Endothelial cell of hepatic sinusoid (primary cell): ENCODE measurements at regions not wholly inside any gene's neighbourhood (a gene's known extent, or its start where the extent isn't known, plus 50 kb on each side); places are given as distances from the start of the nearest gene placed in this dataset.

ENCODE experiments used
- in situ Hi-C: cut with HindIII; loops from 2 replicates; pipeline ENCODE4 v1.10.0; 2017; ENCODE audit warnings: low sequenced_read_pairs

- in situ Hi-C loops = no loop called here
These were observed 283.0 kb upstream of the RTL1 start for GRCh38 chr14:101186544-101186943.

GRCh38 chr14:101186992-101187815 lies 283.7 kb upstream of the RTL1 start:
- in situ Hi-C loops = no loop called here

GRCh38 chr14:101187816-101188570 lies 284.5 kb upstream of the RTL1 start:
- in situ Hi-C loops = no loop called here

- in situ Hi-C loops = no loop called here
These were observed 285.0 kb upstream of the RTL1 start for GRCh38 chr14:101188571-101188915.

- in situ Hi-C loops = no loop called here
These were observed 285.7 kb upstream of the RTL1 start for GRCh38 chr14:101189266-101189665.

- in situ Hi-C loops = no loop called here
These were observed 286.5 kb upstream of the RTL1 start for GRCh38 chr14:101189962-101190560.

GRCh38 chr14:101191101-101191720 lies 287.7 kb upstream of the RTL1 start:
- in situ Hi-C loops = no loop called here

- in situ Hi-C loops = no loop called here
These were observed 288.5 kb upstream of the RTL1 start for GRCh38 chr14:101191721-101192660.

GRCh38 chr14:101192661-101193000 lies 289.1 kb upstream of the RTL1 start:
- in situ Hi-C loops = no loop called here

GRCh38 chr14:101193106-101193844 lies 289.8 kb upstream of the RTL1 start:
- in situ Hi-C loops = no loop called here

GRCh38 chr14:101193845-101194372 lies 290.4 kb upstream of the RTL1 start:
- in situ Hi-C loops = no loop called here

GRCh38 chr14:101194373-101195308 lies 291.1 kb upstream of the RTL1 start:
- in situ Hi-C loops = no loop called here

GRCh38 chr14:101195309-101195901 lies 291.9 kb upstream of the RTL1 start:
- in situ Hi-C loops = no loop called here

- in situ Hi-C loops = no loop called here
These were observed 292.7 kb upstream of the RTL1 start for GRCh38 chr14:101196051-101196712.

- in situ Hi-C loops = no loop called here
These were observed 293.5 kb upstream of the RTL1 start for GRCh38 chr14:101196795-101197590.

GRCh38 chr14:101197595-101198397 lies 294.3 kb upstream of the RTL1 start:
- in situ Hi-C loops = no loop called here
